Fibroblast of the aortic adventitia (primary cell): ENCODE measurements at regions not wholly inside any gene's neighbourhood (a gene's known extent, or its start where the extent isn't known, plus 50 kb on each side); places are given as distances from the start of the nearest gene placed in this dataset.
A peak's percentile ranks its signal among the peaks of the same experiment; 100 is the strongest.

Source experiments
- DNase-seq: peaks from one replicate; pipeline ENCODE4 v3.0.0-alpha.2; 2010; ENCODE audit warnings: low read depth
- H3K4me3 ChIP-seq: 2 replicates; pipeline ENCODE4 v1.5.1; 2011; ENCODE audit warnings: low read depth, mild to moderate bottlenecking, control low read depth, low read length, moderate library complexity
- TF ChIP-seq, protein P1 (sequence below): IDR thresholded peaks from 2 replicates; pipeline ENCODE4 v1.5.1; 2011; ENCODE audit warnings: mild to moderate bottlenecking, low read length, control low read depth, inconsistent platforms; ENCODE audit not compliant: insufficient read depth

DNA sequence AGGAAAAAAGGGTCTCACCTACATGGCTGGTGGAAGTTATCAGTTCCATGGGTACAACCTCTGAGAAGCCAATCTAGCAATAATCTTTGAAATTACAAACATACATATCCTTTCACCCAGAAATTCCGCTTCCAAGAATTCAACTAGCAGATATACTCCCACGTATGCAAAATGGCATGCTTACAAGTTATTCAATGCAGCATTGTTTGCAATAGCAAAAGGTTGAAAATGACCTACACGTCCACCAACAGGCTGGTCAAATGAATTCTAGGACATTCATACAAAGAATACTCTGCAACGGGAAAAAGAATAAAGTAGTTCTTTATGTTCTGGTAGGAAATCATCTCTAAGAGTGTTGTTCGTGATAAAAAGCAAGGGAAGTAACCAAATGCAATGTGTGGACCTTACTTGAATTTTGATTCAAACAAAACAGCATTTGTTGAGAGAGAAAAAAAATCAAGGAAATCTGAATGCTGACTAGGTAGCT is 63.7 kb upstream of the NLK start:
- TF ChIP-seq, protein P1, sequence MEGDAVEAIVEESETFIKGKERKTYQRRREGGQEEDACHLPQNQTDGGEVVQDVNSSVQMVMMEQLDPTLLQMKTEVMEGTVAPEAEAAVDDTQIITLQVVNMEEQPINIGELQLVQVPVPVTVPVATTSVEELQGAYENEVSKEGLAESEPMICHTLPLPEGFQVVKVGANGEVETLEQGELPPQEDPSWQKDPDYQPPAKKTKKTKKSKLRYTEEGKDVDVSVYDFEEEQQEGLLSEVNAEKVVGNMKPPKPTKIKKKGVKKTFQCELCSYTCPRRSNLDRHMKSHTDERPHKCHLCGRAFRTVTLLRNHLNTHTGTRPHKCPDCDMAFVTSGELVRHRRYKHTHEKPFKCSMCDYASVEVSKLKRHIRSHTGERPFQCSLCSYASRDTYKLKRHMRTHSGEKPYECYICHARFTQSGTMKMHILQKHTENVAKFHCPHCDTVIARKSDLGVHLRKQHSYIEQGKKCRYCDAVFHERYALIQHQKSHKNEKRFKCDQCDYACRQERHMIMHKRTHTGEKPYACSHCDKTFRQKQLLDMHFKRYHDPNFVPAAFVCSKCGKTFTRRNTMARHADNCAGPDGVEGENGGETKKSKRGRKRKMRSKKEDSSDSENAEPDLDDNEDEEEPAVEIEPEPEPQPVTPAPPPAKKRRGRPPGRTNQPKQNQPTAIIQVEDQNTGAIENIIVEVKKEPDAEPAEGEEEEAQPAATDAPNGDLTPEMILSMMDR: no peak
- DNase-seq: no peak

DNA sequence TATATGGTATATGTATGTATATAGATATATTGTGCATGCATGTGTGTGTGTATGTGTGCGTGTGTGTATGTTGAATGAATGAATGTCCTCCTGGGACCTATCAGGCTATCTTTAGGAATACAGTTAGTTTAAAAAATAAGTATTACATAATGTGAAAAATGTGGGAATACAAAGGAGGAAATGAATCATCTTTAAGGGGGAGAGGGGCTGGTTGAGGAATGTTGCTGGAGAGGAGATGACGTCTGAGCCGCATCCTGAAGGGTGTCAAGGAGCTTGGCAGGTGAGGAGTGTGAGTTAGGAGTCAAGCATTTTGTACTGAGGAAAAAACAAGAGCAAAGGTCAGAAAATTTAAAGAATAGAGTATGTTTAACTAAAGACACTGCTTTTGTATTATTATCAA is 62.4 kb upstream of the NLK start:
- no peak overlapping the region for H3K4me3 ChIP-seq
- peak; percentile 79 for DNase-seq
- TF ChIP-seq, protein P1: no peak

More for the DNA sequence above, 63.7 kb upstream of the NLK start:
- no peak overlapping the region for H3K4me3 ChIP-seq

DNA sequence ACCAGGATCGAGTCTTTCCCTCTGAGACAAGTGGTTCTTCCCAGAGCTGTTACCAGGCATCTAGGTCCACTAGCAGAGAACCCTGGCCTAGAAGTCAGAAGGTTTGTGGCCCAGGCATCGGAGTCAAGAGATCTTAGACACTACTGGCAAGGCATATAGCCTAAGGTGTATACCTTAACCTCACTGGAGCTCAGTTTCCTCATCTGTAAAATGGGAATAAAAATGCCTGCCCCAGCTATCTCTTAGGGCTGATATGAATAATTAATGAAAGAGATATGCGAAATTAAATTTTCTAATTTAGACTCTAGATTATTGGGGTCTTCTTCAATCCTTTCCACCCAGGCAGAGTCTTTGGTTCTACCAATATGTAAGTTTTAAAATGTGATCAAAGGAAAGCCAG is 60.5 kb upstream of the NLK start:
- H3K4me3 ChIP-seq: no peak overlapping the region
- DNase-seq: no peak
- TF ChIP-seq, protein P1: no peak

DNA sequence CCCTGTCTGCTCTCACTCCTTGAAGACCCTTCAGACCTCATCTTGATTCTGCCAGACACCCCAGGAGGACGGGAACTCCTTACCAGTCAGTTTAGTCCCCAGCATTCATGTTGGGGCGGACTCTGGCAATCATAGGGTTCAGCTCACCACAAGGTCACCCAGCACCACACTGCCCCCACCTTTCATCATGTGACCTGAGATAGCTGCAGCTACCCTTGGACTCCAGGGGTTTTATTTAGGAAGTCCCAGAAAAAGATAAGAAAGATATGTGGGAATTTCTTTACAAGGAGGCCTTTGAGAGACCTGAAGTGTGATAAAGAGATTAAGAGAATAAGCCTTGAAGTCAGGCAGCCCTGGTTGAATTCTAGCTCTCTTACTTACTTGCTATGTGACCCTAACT is 59.8 kb upstream of the NLK start:
- TF ChIP-seq, protein P1: no peak
- H3K4me3 ChIP-seq: no peak overlapping the region
- DNase-seq: no peak

DNA sequence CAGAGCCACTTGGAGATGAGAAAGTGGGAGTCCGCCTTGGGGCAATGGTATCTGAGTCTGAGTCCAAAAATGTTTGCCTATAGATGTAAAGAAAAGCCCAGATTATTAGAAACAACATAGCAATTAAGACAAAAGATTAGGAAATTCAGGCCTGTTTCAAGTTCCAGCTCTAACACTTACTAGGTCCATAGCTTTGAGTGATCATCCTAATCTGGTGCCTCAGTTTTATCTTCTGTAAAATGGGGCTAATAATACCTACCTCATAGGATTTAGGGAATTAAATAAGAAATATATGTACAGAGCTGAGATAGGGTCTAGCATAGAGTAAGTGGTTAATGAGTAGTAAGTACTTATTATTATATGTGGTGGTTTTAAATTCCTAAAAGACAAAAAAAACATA is 58.6 kb upstream of the NLK start:
- no peak for DNase-seq
- TF ChIP-seq, protein P1: no peak
- H3K4me3 ChIP-seq: no peak overlapping the region

DNA sequence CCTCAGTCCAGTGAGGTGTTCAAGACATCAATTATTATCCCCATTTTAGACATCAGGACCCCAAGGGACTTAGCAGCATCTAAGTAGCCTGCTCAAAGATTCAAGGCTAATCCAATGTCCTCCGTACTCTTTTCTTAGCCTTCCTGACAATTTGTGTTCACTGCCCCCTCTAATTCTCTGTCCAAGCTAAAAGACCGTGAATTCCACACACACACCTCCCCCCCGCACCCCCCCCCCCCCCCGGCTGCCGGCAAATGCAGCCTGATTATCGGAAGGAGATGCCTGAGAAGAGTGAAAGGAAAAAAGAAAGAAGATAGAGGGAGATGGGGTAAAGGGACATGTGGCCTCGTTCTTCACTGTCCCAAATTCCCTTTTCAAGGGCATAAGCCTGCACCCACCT is 58.1 kb upstream of the NLK start:
- TF ChIP-seq, protein P1: no peak
- H3K4me3 ChIP-seq: no peak overlapping the region
- no peak for DNase-seq

DNA sequence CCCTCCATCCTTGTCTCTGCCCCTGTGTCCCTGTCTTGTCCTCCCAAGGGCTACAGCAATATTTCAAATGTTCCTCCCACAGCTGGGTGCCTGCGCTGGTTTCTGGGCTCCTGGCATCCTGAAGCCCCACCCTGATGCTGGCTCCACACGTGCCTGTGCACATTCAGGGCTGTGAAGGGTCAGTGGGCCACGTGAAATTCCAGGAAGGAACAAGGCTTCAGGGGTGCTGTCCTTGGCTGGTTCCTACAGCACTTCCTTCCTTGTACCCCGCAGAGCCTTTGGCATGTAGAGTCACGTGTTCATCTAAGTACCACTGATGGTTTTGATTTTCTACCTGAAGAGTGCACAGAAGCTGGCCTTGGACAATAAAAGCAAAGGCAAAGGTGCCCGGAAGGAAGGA is 57.7 kb upstream of the NLK start:
- TF ChIP-seq, protein P1: no peak
- no peak overlapping the region for H3K4me3 ChIP-seq
- DNase-seq: no peak
